CD14-positive monocyte (primary cell): ENCODE measurements at regions not wholly inside any gene's neighbourhood (a gene's known extent, or its start where the extent isn't known, plus 50 kb on each side); places are given as distances from the start of the nearest gene placed in this dataset.

Experiments used
- DNase-seq, 3 donors: peaks; one replicate each; pipeline ENCODE4 v3.0.0-alpha.2; 2011 to 2022
- H2AFZ ChIP-seq: 2 replicates; pipeline ENCODE4 v1.6.0; 2012; ENCODE audit warnings: mild to moderate bottlenecking, low read depth, low read length, inconsistent platforms; ENCODE audit not compliant: insufficient read depth, poor library complexity, severe bottlenecking
- H3K27ac ChIP-seq, 2 donors: 1 replicate in 1 of 2; 2 replicates in 1 of 2; pipeline ENCODE4 v1.5.1; 2012 to 2013; ENCODE audit warnings: low read length in 2 of 2, control low read depth in 1 of 2, inconsistent platforms in 1 of 2, low read depth in 1 of 2, mild to moderate bottlenecking in 1 of 2
- H3K27me3 ChIP-seq, 2 donors: one replicate each; pipeline versions ENCODE4 v1.6.0 to v1.6.1; 2011 to 2013; ENCODE audit warnings: low read length in 2 of 2; ENCODE audit not compliant: control insufficient read depth in 2 of 2, insufficient read depth in 2 of 2
- H3K36me3 ChIP-seq, 2 donors: replicated peaks in 1 of 2; 1 replicate in 1 of 2; 2 replicates in 1 of 2; pipeline versions ENCODE4 v1.5.1 to v1.6.1; 2012 to 2013; ENCODE audit warnings: low read length in 2 of 2, control low read depth in 1 of 2, inconsistent platforms in 1 of 2, mild to moderate bottlenecking in 1 of 2; ENCODE audit not compliant: insufficient read depth in 2 of 2, control insufficient read depth in 1 of 2
- H3K4me1 ChIP-seq, 2 donors: 1 replicate in 1 of 2; 2 replicates in 1 of 2; pipeline versions ENCODE4 v1.5.1 to v1.6.1; 2012 to 2013; ENCODE audit warnings: low read length in 2 of 2, control low read depth in 1 of 2, inconsistent platforms in 1 of 2, mild to moderate bottlenecking in 1 of 2, moderate library complexity in 1 of 2; ENCODE audit not compliant: insufficient read depth in 2 of 2, control insufficient read depth in 1 of 2
- H3K4me2 ChIP-seq: replicated peaks from 2 replicates; pipeline ENCODE3; 2012; ENCODE audit warnings: low read length, moderate library complexity, mild to moderate bottlenecking; ENCODE audit not compliant: poor library complexity, severe bottlenecking; ENCODE audit errors: extremely low read depth
- H3K4me3 ChIP-seq, 3 experiments: fragments of 200-600 bp in 1 of 3; sonication (generic) in 1 of 3; replicated peaks in 1 of 3; 1 replicate in 2 of 3; 2 replicates in 1 of 3; pipeline ENCODE4 v1.5.1; 2011 to 2013; ENCODE audit warnings: low read length in 3 of 3, mild to moderate bottlenecking in 3 of 3, control low read depth in 2 of 3, low read depth in 2 of 3, inconsistent platforms in 1 of 3, moderate library complexity in 1 of 3
- H3K79me2 ChIP-seq: 2 replicates; pipeline ENCODE4 v1.6.0; 2012; ENCODE audit warnings: mild to moderate bottlenecking, control low read depth, inconsistent platforms, low read length, moderate library complexity; ENCODE audit not compliant: insufficient read depth
- H3K9ac ChIP-seq: 2 replicates; pipeline ENCODE4 v1.6.0; 2017; ENCODE audit warnings: low read length, mild to moderate bottlenecking; ENCODE audit not compliant: insufficient read depth, poor library complexity, severe bottlenecking
- H3K9me3 ChIP-seq, 2 donors: replicated peaks in 1 of 2; 1 replicate in 1 of 2; 2 replicates in 1 of 2; pipeline versions ENCODE4 v1.5.1 to v1.6.1; 2012 to 2013; ENCODE audit warnings: low read length in 2 of 2, control low read depth in 1 of 2; ENCODE audit not compliant: control insufficient read depth in 1 of 2, insufficient read depth in 1 of 2
- H4K20me1 ChIP-seq: 2 replicates; pipeline ENCODE4 v1.6.0; 2012; ENCODE audit warnings: mild to moderate bottlenecking, low read length, control low read depth, moderate library complexity; ENCODE audit not compliant: insufficient read depth
- H3K27ac Mint-ChIP-seq, 7 donors: one replicate each; pipeline ENCODE4 v1.8.0; 2020; ENCODE audit warnings: mild to moderate bottlenecking in 7 of 7, mixed read lengths in 7 of 7, moderate library complexity in 6 of 7, inconsistent platforms in 2 of 7
- H3K27me3 Mint-ChIP-seq, 3 donors: one replicate each; pipeline ENCODE4 v1.8.0; 2021 to 2022; ENCODE audit warnings: low read depth in 3 of 3, mild to moderate bottlenecking in 3 of 3, mixed read lengths in 3 of 3, moderate library complexity in 3 of 3, inconsistent platforms in 1 of 3
- H3K36me3 Mint-ChIP-seq, 2 donors: one replicate each; pipeline ENCODE4 v1.8.0; 2020; ENCODE audit warnings: mixed read lengths in 2 of 2, inconsistent platforms in 1 of 2, mild to moderate bottlenecking in 1 of 2
- H3K4me1 Mint-ChIP-seq: one replicate; pipeline ENCODE4 v1.8.0; 2020; ENCODE audit warnings: mild to moderate bottlenecking, mixed read lengths
- H3K4me3 Mint-ChIP-seq, 2 donors: one replicate each; pipeline ENCODE4 v1.8.0; 2020; ENCODE audit warnings: mild to moderate bottlenecking in 2 of 2, mixed read lengths in 2 of 2, moderate library complexity in 1 of 2
- H3K9me3 Mint-ChIP-seq, 7 donors: one replicate each; pipeline ENCODE4 v1.8.0; 2020 to 2022; ENCODE audit warnings: mixed read lengths in 7 of 7, mild to moderate bottlenecking in 6 of 7, moderate library complexity in 6 of 7, inconsistent platforms in 2 of 7
- CTCF ChIP-seq: fragments of 200-600 bp; IDR thresholded peaks from one replicate; pipeline ENCODE4 v1.8.0; 2022; ENCODE audit warnings: antibody characterized with exemption, mild to moderate bottlenecking
- WGBS: methylation state at CpG from one replicate; pipeline ENCODE4 v1.1.5; 2013; ENCODE audit warnings: missing lambda C conversion rate; ENCODE audit not compliant: insufficient coverage; 5-methylcytosine and 5-hydroxymethylcytosine counted together
- intact Hi-C, 2 donors: fragments of 100-400 bp; cut with micrococcal nuclease; formaldehyde crosslinking; loops; one replicate each; pipeline versions ENCODE4 v1.15.0 to v1.15.1; 2023

- Histone ChIP-seq H3K4me1 (no peaks in the 10 kb centered on the region), H3K27me3 (no peaks in the 10 kb centered on the region), H4K20me1 (no peaks in the 10 kb centered on the region), H3K9me3 (no peaks in the 10 kb centered on the region), H3K79me2 (no peaks in the 10 kb centered on the region), H3K4me2 (no peak overlapping the region), H3K36me3 (no peaks in the 10 kb centered on the region), H3K4me3 (no peak overlapping the region), H2AFZ (no peak overlapping the region), H3K9ac (no peak overlapping the region), H3K27ac (no peak overlapping the region)
- H3K27me3 Mint-ChIP-seq, result peaks cover 0 to 1% (median 0%) of the 10 kb centered on the region in 3 donors
- 100% methylated on average over 1 of the region's 3 CpGs for WGBS
- no peak for DNase-seq
- H3K4me1 Mint-ChIP-seq, result no peaks in the 10 kb centered on the region
- peaks cover 0 to 6% (median 3%) of the 10 kb centered on the region in 7 donors for H3K9me3 Mint-ChIP-seq
- H3K36me3 Mint-ChIP-seq, result no peaks in the 10 kb centered on the region
- no peak overlapping the region for H3K4me3 Mint-ChIP-seq
- intact Hi-C loops, result no loop called here
- TF ChIP-seq CTCF, result no peak
- H3K27ac Mint-ChIP-seq, result no peak overlapping the region
Measured at GRCh38 chr7:79683185-79683890, 229.9 kb upstream of the MAGI2 start.

- no peak for TF ChIP-seq CTCF
- H3K79me2 ChIP-seq, result no peaks in the 10 kb centered on the region
- H3K27me3 ChIP-seq, result no peaks in the 10 kb centered on the region
- H3K4me2 ChIP-seq, result no peak overlapping the region
- no peak overlapping the region for H3K4me3 Mint-ChIP-seq
- H4K20me1 ChIP-seq, result no peaks in the 10 kb centered on the region
- H3K27ac Mint-ChIP-seq, result no peak overlapping the region
- H3K4me3 ChIP-seq, result no peak overlapping the region
- H3K4me1 ChIP-seq, result no peaks in the 10 kb centered on the region
- H3K27me3 Mint-ChIP-seq, result peaks cover 0 to 1% (median 0%) of the 10 kb centered on the region in 3 donors
- no peak overlapping the region for H3K27ac ChIP-seq
- DNase-seq, result no peak
- no peaks in the 10 kb centered on the region for H3K4me1 Mint-ChIP-seq
- intact Hi-C loops, result no loop called here
- WGBS, result 89% methylated on average over 5 of the region's 8 CpGs
- no peaks in the 10 kb centered on the region for H3K36me3 Mint-ChIP-seq
- no peaks in the 10 kb centered on the region for H3K36me3 ChIP-seq
- H3K9ac ChIP-seq, result no peak overlapping the region
- no peaks in the 10 kb centered on the region for H3K9me3 ChIP-seq
- peaks cover 0 to 5% (median 0%) of the 10 kb centered on the region in 7 donors for H3K9me3 Mint-ChIP-seq
- H2AFZ ChIP-seq, result no peak overlapping the region
Measured at GRCh38 chr7:79681454-79681853, 228.0 kb upstream of the MAGI2 start.
